GM19372 (cell line): ENCODE measurements at regions not wholly inside any gene's neighbourhood (a gene's known extent, or its start where the extent isn't known, plus 50 kb on each side); places are given as distances from the start of the nearest gene placed in this dataset.
"Not testable (repeated sequence)": the region's sequence is repeated elsewhere in the genome, so short reads cannot be mapped to it uniquely, and the experiment has no call there.

ENCODE experiments used
- ATAC-seq: cut with Tn5 transposase; IDR thresholded peaks from one replicate; pipeline ENCODE4 v1.9.1; 2021; ENCODE audit warnings: mild to moderate bottlenecking, low read depth, moderate library complexity; ENCODE audit not compliant: unreplicated experiment

- no peak for ATAC-seq
Measured at GRCh38 chr16:9141813-9142212, 50.4 kb downstream of the HAPSTR1 start.

GRCh38 chr16:9144106-9144505 lies 52.7 kb downstream of the HAPSTR1 start:
- ATAC-seq: no peak

DNA sequence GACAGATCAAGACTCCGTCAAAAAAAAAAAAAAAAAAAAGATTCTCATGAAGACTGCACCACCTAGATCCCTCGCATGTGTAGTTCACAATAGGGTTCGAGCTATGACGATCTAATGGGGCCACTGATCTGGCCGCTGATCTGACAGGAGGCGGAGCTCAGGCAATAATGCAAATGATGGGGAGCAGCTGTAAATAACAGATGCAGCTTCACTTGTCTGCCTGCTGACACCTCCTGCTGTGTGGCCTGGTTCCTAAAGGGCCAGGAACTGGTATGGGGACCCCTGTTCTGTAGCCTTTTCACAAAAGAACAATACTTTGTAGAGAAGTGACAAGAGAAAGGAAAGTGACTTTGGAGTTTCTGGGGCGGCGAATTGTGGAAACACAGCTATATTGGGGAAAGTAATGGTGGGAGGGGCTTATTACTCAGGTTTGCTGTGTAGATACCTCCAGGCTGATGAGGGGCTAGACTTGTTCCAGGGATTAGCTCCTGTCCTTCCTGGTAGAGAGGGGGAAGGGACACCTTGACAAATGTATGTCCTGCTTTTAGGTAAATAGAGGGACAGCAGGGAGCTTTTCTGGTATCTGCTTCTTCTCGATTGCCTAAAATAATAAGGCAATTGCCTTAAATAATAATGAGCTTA lies 57.1 kb downstream of the HAPSTR1 start:
- ATAC-seq: no peak

DNA sequence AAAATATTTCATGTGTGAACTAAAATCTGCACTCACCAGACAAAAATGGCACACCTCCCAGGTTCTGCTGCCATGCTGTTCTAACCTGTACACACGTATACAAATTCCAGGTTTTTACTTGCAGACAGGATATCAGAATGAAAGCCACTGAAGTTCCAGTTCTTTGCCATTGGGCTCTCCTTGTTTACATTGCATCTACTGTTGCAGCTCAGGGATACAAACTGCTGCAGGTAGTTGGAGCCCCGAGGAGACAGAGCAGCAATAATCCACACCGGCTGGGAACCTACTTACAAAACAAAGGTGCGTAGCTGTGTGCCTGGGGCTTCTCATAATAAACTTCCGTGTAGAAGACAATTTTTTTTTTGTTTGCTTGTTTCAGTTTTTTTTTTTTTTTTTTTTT lies 59.6 kb downstream of the HAPSTR1 start:
- no peak for ATAC-seq

GRCh38 chr16:9151597-9151996 lies 60.2 kb downstream of the HAPSTR1 start:
- ATAC-seq: no peak

DNA sequence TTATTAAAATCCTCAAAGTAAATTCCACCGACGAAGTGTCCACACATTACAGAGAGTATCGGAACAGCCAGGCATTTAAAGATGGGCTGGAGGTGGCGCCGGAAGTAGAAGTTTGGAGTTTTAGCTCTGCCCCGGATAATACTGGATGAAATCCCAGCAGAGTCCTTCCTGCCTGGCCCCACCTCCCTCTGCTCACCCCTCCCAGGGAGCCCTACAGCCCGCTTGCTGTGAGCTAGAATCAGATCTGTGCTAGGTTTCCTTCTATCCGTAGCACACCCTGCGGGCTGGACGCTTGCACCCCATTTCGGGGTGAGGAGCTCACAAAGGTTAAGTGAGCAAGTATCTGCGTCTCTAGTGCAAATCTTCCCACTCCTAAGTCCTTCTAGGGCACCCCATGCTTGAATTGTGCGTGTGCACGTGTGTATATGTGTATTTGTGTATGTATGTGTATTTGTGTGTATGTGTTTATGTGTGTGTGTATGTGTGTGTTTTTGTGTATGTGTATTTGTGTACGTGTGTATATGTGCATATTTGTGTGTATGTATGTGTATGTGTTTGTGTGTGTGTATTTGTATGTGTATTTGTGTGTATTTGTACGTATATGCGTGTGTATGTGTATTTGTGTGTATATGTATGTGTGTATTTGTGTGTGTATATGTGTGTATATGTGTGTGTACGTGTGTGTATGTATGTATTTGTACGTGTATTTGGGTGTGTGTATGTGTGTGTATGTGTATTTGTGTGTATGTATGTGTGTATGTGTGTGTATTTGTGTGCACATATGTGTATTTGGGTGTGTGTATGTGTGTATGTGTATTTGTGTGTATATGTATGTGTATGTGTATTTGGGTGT lies 61.4 kb downstream of the HAPSTR1 start:
- ATAC-seq: no peak

GRCh38 chr16:9153502-9153864 lies 62.0 kb downstream of the HAPSTR1 start:
- no peak for ATAC-seq

DNA sequence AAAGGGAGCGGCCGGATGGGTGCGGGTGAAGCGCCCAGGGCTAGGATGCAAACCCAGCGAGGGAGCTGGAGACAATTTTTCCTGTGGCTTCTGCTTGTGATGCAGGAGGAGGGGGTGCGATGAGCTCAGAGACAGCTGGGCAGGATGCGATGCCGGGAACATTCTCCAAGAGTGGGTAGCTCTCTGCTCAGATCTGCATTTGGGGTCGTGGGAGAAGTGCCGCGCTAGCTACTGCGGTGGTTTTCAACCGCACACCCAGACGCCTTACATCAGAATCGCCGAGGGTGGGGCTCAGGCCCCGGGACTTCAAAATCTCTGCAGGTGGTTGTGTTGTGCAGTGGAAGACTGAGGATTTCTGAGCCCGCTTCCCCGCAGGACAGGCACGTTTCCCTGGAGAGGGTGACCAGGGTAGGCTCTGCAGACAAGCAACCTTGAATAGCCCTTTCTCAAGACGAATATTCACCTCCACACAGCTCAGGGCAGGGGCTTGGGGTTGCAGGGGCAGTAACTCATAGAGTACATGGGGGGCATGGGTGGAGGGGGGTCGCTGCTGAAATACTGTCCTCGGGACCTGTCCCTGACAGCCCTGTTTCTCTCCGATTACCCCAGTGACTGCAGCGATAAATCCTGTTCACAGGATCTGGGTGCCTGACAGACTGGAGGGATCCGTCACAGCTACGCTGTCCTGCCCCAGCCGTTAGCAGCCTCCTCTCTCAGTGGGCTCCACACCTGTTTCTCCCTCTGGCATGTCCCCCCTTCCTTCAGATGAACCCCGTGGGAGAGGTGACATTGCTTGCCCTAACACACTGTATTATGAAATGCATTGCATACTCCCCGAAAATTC lies 63.3 kb downstream of the HAPSTR1 start:
- no peak for ATAC-seq

DNA sequence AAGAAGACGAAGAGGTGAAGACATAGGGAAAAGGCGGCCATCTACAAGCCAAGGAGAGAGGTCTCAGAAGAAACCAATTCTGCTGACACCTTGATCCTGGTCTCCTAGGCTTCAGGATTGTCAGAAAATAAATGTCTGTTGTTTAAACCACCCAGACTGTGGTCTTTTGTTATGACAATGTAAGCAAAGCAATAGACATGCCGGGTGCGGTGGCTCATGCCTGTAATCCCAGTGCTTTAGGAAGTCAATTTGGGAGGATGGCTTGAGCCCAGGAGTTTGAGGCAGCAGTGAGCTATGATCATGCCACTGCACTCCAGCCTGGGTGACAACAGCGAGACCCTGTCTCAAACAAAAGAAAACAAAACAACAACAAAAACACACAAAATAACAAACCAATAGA lies 64.4 kb downstream of the HAPSTR1 start:
- ATAC-seq: no peak

DNA sequence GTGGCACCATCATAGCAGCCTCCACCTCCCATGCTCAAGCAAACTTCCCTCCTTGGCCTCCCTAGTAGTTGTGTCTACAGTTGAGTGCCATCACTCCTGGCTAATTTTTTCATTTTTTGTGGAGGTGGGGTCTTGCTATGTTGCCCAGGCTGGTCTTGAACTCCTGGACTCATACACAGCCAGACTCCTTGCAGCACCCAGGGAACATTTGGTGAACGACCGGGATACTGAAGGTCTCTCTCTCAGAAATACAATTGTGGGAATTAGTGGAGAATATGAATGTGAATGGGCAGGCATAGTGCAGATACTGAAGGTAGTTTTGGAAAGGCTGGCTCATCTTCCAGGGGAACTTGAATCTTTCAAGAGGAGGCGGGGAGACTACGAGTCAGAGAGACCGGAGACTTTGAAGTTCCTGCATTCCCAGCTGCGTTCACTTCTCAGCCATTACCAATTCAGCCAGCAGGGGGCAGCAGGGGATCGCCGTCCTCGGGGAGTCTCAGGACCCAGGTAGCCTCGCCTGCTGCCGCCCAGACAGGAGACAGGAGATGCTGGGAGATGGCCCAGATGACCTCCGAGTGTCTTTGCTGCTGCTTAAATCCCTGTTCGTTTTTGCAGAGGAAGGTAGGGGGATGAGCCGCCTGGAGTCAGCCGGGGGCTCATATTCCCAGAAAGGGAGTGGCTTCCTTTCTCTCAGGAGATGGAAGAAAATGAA lies 68.6 kb downstream of the HAPSTR1 start:
- peak; percentile 65 for ATAC-seq

GRCh38 chr16:9160551-9160911 lies 69.1 kb downstream of the HAPSTR1 start:
- ATAC-seq: no peak

GRCh38 chr16:9165681-9166080 lies 74.2 kb downstream of the HAPSTR1 start:
- no peak for ATAC-seq

DNA sequence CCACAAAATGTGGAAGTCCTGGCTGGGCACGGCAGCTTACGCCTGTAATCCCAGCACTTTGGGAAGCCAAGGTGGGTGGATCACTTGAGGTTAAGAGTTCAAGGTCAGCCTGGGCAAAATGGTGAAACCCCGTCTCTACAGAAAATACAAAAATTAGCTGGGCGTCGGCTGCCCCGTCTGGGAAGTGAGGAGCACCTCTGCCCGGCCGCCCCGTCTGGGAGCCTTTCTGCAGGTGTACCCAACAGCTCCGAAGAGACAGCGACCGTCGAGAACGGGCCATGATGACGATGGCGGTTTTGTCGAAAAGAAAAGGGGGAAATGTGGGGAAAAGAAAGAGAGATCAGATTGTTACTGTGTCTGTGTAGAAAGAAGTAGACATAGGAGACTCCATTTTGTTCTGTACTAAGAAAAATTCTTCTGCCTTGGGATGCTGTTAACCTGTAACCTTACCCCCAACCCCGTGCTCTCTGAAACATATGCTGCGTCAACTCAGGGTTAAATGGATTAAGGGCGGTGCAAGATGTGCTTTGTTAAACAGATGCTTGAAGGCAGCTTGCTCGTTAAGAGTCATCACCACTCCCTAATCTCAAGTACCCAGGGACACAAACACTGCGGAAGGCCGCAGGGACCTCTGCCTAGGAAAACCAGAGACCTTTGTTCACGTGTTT lies 75.0 kb downstream of the HAPSTR1 start:
- not testable (repeated sequence) for ATAC-seq

GRCh38 chr16:9169094-9169493 lies 77.7 kb downstream of the HAPSTR1 start:
- ATAC-seq: no peak

- no peak for ATAC-seq
Measured at GRCh38 chr16:9170470-9170869, 79.0 kb downstream of the HAPSTR1 start.

GRCh38 chr16:9176547-9177418 lies 85.3 kb downstream of the HAPSTR1 start:
- ATAC-seq: no peak

DNA sequence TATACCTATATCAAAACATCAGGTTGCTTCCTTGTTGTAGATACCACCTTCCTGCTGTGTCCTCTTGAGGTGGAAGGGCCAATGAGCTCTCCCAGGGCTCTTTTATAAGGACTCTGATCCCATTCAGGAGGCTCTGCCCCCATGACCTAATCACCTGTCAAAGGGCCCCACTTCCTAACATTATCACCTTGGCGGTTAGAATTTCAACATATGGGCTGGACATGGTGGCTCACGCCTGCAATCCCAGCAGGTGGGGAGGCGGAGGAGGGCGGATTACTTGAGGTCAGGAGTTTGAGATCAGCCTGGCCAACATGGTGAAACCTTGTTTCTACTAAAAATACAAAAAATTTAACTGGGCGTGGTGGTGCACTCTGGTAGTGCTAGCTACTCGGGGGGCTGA lies 86.4 kb downstream of the HAPSTR1 start:
- ATAC-seq: no peak

- ATAC-seq: no peak
Measured at GRCh38 chr16:9183682-9184353, 92.4 kb downstream of the HAPSTR1 start.

GRCh38 chr16:9184354-9184690 lies 92.9 kb downstream of the HAPSTR1 start:
- ATAC-seq: no peak
